HepG2 (cell line): ENCODE measurements at regions not wholly inside any gene's neighbourhood (a gene's known extent, or its start where the extent isn't known, plus 50 kb on each side); places are given as distances from the start of the nearest gene placed in this dataset.
A peak's percentile ranks its signal among the peaks of the same experiment; 100 is the strongest.

Experiments
- ATAC-seq: fragments of 200-7000 bp; cut with Tn5 transposase; 3 replicates; pipeline ENCODE4 v1.9.1; 2020; ENCODE audit warnings: mild to moderate bottlenecking, moderate library complexity
- BruUV-seq: library from RNA; stranded (reverse); fragments of 400-500 nt; replicated peaks from 2 replicates; lab custom pipeline; 2021; lab: Mats Ljungman, UMichigan
- CTCF ChIA-PET: fragments of 300-600 bp; formaldehyde crosslinking; extraction: SDS; loops from one replicate; lab custom pipeline; 2021; ENCODE audit warnings: low total read pairs, inconsistent platforms, low intra/inter-chr PET ratio; lab: Yijun Ruan, JAX
- POLR2A ChIA-PET: fragments of 350-600 bp; sonication (Branson Sonifier 250); formaldehyde crosslinking; loops from one replicate; lab custom pipeline; 2020; ENCODE audit warnings: antibody characterized with exemption, inconsistent platforms; lab: Yijun Ruan, JAX
- DNase-seq: peaks from one replicate; pipeline ENCODE4 v3.0.0-alpha.2; 2015; ENCODE audit warnings: low spot score
- FAIRE-seq: peaks from 3 replicates; lab custom pipeline; 2011; peaks lifted over from hg19 to GRCh38; lab: Jason Lieb, UNC
- H2AFZ ChIP-seq: one replicate; pipeline ENCODE4 v1.6.1; 2011; ENCODE audit warnings: low read length, inconsistent platforms
- H3K27ac ChIP-seq: fragments of 300-600 bp; 3 replicates; pipeline ENCODE4 v1.8.0; 2011; ENCODE audit warnings: mixed run types, mild to moderate bottlenecking, mixed read lengths, low read length, inconsistent platforms; ENCODE audit not compliant: insufficient read depth; ENCODE audit errors: extremely low read length
- H3K27me3 ChIP-seq, 2 experiments: fragments of 200-600 bp in 1 of 2; 2 replicates in 1 of 2; 3 replicates in 1 of 2; pipeline versions ENCODE4 v1.6.0 to v1.8.0; 2011; ENCODE audit warnings: low read length in 2 of 2, mild to moderate bottlenecking in 2 of 2, moderate library complexity in 2 of 2, inconsistent platforms in 1 of 2; ENCODE audit not compliant: insufficient read depth in 2 of 2, control insufficient read depth in 1 of 2
- H3K36me3 ChIP-seq, 2 experiments: fragments of 200-600 bp in 1 of 2; replicated peaks in 1 of 2; 2 replicates in 1 of 2; 3 replicates in 1 of 2; pipeline versions ENCODE4 v1.5.1 to v1.8.0; 2011; ENCODE audit warnings: low read length in 2 of 2, inconsistent platforms in 1 of 2; ENCODE audit not compliant: insufficient read depth in 2 of 2, control insufficient read depth in 1 of 2
- H3K4me1 ChIP-seq: 2 replicates; pipeline ENCODE4 v1.5.1; 2012; ENCODE audit warnings: low read length, inconsistent platforms; ENCODE audit not compliant: insufficient read depth
- H3K4me2 ChIP-seq: 2 replicates; pipeline ENCODE4 v1.6.0; 2011; ENCODE audit warnings: low read depth, low read length, inconsistent platforms
- H3K4me3 ChIP-seq, 3 experiments: fragments of 200-600 bp in 1 of 3; sonication (generic), shearing (Covaris generic) in 1 of 3; replicated peaks in 1 of 3; 2 replicates each; pipeline ENCODE4 v1.5.1; 2011 to 2016; ENCODE audit warnings: low read length in 3 of 3, inconsistent platforms in 2 of 3, low read depth in 2 of 3, mild to moderate bottlenecking in 2 of 3, control low read depth in 1 of 3, mixed read lengths in 1 of 3; ENCODE audit not compliant: insufficient read depth in 1 of 3
- H3K79me2 ChIP-seq: one replicate; pipeline ENCODE4 v1.6.1; 2011; ENCODE audit warnings: low read length, inconsistent platforms; ENCODE audit not compliant: insufficient read depth
- H3K9ac ChIP-seq: 2 replicates; pipeline ENCODE4 v1.6.0; 2011; ENCODE audit warnings: mild to moderate bottlenecking, low read depth, low read length, inconsistent platforms; ENCODE audit not compliant: insufficient read depth
- H3K9me3 ChIP-seq: 2 replicates; pipeline ENCODE4 v1.5.1; 2012; ENCODE audit warnings: mild to moderate bottlenecking, low read length
- H4K20me1 ChIP-seq: 2 replicates; pipeline ENCODE4 v1.6.0; 2011; ENCODE audit warnings: inconsistent platforms, mild to moderate bottlenecking, low read length, moderate library complexity; ENCODE audit not compliant: insufficient read depth
- CBX2 ChIP-seq, 2 experiments: fragments of 200-600 bp in 1 of 2; sonication (generic); formaldehyde crosslinking in 1 of 2; IDR thresholded peaks; 2 replicates each; pipeline versions ENCODE4 v1.7.0 to v1.8.1; 2018 to 2022; ENCODE audit warnings: low read depth in 2 of 2, low read length in 1 of 2, mild to moderate bottlenecking in 1 of 2, missing genetic modification reagents in 1 of 2
- KAT7 ChIP-seq: IDR thresholded peaks from 2 replicates; pipeline ENCODE4 v1.6.1; 2018; ENCODE audit warnings: borderline replicate concordance, missing compliant biosample characterization
- MATR3 ChIP-seq: sonication (generic); formaldehyde crosslinking; IDR thresholded peaks from 2 replicates; pipeline ENCODE4 v1.4.0; 2020; ENCODE audit warnings: missing genetic modification reagents
- NBN ChIP-seq: fragments of 450-650 bp; conservative IDR thresholded peaks from 2 replicates; pipeline ENCODE4 v1.6.1; 2017
- NFYC ChIP-seq: IDR thresholded peaks from 2 replicates; pipeline ENCODE4 v1.6.1; 2016; ENCODE audit warnings: missing genetic modification reagents, missing compliant biosample characterization
- TCF7 ChIP-seq: sonication (generic); IDR thresholded peaks from 2 replicates; pipeline ENCODE4 v1.6.1; 2016; ENCODE audit warnings: antibody characterized with exemption, low read depth
- ZNF292 ChIP-seq: sonication (generic); formaldehyde crosslinking; IDR thresholded peaks from 2 replicates; pipeline ENCODE4 v1.8.1; 2022; ENCODE audit warnings: mild to moderate bottlenecking, low read depth, missing genetic modification reagents, borderline replicate concordance
- ZNF709 ChIP-seq: sonication (generic); formaldehyde crosslinking; IDR thresholded peaks from 2 replicates; pipeline ENCODE4 v1.5.0; 2020; ENCODE audit warnings: mild to moderate bottlenecking, missing genetic modification reagents
- WGBS: methylation state at CpG from one replicate; pipeline ENCODE4 v1.1.6; 2017; ENCODE audit warnings: low lambda C conversion rate; 5-methylcytosine and 5-hydroxymethylcytosine counted together
- in situ Hi-C: cut with HindIII; loops from 2 replicates; pipeline ENCODE4 v1.10.0; 2017; ENCODE audit warnings: low pct_unique_long_range_greater_than_20kb; ENCODE audit not compliant: extremely low pct_ligation_motif_present
- intact Hi-C: fragments of 100-400 bp; cut with micrococcal nuclease; formaldehyde crosslinking; loops from one replicate; pipeline ENCODE4 v1.10.0; 2022; ENCODE audit not compliant: unreplicated experiment
- TF ChIP-seq, protein P1 (sequence below): sonication (generic); formaldehyde crosslinking; IDR thresholded peaks from 2 replicates; pipeline ENCODE4 v1.5.0; 2020; ENCODE audit warnings: mild to moderate bottlenecking, missing genetic modification reagents
- TF ChIP-seq, protein P2 (sequence below), 2 experiments: sonication (generic) in 1 of 2; formaldehyde crosslinking in 1 of 2; IDR thresholded peaks; 2 replicates each; pipeline versions ENCODE4 v1.6.1 to v1.9.0; 2014 to 2022; ENCODE audit warnings: antibody characterized with exemption in 1 of 2, borderline replicate concordance in 1 of 2, inconsistent platforms in 1 of 2, low read depth in 1 of 2, missing genetic modification reagents in 1 of 2

GRCh38 chr9:119868694-119869093 is 499.5 kb upstream of the BRINP1 start:
- Histone ChIP-seq H4K20me1 (no peaks in the 10 kb centered on the region), H3K4me1 (no peaks in the 10 kb centered on the region), H3K27ac (no peak overlapping the region), H3K27me3 (no peaks in the 10 kb centered on the region), H3K36me3 (no peaks in the 10 kb centered on the region), H2AFZ (no peak overlapping the region), H3K79me2 (no peaks in the 10 kb centered on the region), H3K9ac (no peak overlapping the region), H3K9me3 (no peaks in the 10 kb centered on the region)
- ChIA-PET CTCF (no interaction called here), POLR2A (no interaction called here)
- peak; percentile 38; the same call in 1 of the 3 replicates for ATAC-seq
- 2% methylated on average over 3 of the region's 5 CpGs for WGBS
- no peak for DNase-seq
- FAIRE-seq = no peak
- intact Hi-C loops = no loop called here
- in situ Hi-C loops = no loop called here
- no TSS peak for BruUV-seq
- TF ChIP-seq ZNF709 (CRISPR knock-in tag) = no peak
- TF ChIP-seq, protein P1, sequence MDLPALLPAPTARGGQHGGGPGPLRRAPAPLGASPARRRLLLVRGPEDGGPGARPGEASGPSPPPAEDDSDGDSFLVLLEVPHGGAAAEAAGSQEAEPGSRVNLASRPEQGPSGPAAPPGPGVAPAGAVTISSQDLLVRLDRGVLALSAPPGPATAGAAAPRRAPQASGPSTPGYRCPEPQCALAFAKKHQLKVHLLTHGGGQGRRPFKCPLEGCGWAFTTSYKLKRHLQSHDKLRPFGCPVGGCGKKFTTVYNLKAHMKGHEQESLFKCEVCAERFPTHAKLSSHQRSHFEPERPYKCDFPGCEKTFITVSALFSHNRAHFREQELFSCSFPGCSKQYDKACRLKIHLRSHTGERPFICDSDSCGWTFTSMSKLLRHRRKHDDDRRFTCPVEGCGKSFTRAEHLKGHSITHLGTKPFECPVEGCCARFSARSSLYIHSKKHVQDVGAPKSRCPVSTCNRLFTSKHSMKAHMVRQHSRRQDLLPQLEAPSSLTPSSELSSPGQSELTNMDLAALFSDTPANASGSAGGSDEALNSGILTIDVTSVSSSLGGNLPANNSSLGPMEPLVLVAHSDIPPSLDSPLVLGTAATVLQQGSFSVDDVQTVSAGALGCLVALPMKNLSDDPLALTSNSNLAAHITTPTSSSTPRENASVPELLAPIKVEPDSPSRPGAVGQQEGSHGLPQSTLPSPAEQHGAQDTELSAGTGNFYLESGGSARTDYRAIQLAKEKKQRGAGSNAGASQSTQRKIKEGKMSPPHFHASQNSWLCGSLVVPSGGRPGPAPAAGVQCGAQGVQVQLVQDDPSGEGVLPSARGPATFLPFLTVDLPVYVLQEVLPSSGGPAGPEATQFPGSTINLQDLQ (CRISPR knock-in tag) = no peak
- TF ChIP-seq NBN = no peak
- no peak for TF ChIP-seq NFYC (CRISPR knock-in tag)
- no peak for TF ChIP-seq ZNF292 (CRISPR knock-in tag)
- no peak for TF ChIP-seq TCF7
- TF ChIP-seq MATR3 = no peak
- TF ChIP-seq, protein P2, sequence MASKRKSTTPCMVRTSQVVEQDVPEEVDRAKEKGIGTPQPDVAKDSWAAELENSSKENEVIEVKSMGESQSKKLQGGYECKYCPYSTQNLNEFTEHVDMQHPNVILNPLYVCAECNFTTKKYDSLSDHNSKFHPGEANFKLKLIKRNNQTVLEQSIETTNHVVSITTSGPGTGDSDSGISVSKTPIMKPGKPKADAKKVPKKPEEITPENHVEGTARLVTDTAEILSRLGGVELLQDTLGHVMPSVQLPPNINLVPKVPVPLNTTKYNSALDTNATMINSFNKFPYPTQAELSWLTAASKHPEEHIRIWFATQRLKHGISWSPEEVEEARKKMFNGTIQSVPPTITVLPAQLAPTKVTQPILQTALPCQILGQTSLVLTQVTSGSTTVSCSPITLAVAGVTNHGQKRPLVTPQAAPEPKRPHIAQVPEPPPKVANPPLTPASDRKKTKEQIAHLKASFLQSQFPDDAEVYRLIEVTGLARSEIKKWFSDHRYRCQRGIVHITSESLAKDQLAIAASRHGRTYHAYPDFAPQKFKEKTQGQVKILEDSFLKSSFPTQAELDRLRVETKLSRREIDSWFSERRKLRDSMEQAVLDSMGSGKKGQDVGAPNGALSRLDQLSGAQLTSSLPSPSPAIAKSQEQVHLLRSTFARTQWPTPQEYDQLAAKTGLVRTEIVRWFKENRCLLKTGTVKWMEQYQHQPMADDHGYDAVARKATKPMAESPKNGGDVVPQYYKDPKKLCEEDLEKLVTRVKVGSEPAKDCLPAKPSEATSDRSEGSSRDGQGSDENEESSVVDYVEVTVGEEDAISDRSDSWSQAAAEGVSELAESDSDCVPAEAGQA (IDR thresholded peaks at IDR 0.05; ENCODE audit: low read depth) = no peak
- TF ChIP-seq, protein P2 (CRISPR knock-in tag; IDR thresholded peaks at IDR 0.05; ENCODE audit: borderline replicate concordance) = no peak
- TF ChIP-seq CBX2 (IDR thresholded peaks at IDR 0.05; ENCODE audit: low read depth, low read length) = no peak
- no peak for TF ChIP-seq CBX2 (CRISPR knock-in tag; IDR thresholded peaks at IDR 0.05; ENCODE audit: low read depth)
- TF ChIP-seq KAT7 = no peak
- TF ChIP-seq, all 625 proteins: peak for 0
- H3K4me2 ChIP-seq = no peak overlapping the region
- no peak overlapping the region for H3K4me3 ChIP-seq
